Ammon's horn (tissue), 1 donor: ENCODE measurements at regions not wholly inside any gene's neighbourhood (a gene's known extent, or its start where the extent isn't known, plus 50 kb on each side); places are given as distances from the start of the nearest gene placed in this dataset.

ENCODE experiments used
- DNase-seq: peaks from one replicate; pipeline ENCODE4 v3.0.0-alpha.2; 2016; ENCODE audit warnings: low spot score

- no peak for DNase-seq
Observed at GRCh38 chr15:94912760-94913159, 681.4 kb downstream of the MCTP2 start.

GRCh38 chr15:94917068-94917467 lies 685.7 kb downstream of the MCTP2 start:
- DNase-seq, result no peak

- DNase-seq, result no peak
Observed at GRCh38 chr15:94921936-94922335, 690.6 kb downstream of the MCTP2 start.

GRCh38 chr15:94924057-94924456 lies 692.7 kb downstream of the MCTP2 start:
- DNase-seq, result no peak

- no peak for DNase-seq
Observed at GRCh38 chr15:94924971-94925598, 693.7 kb downstream of the MCTP2 start.

GRCh38 chr15:94925680-94926079 lies 694.3 kb downstream of the MCTP2 start:
- DNase-seq, result no peak

GRCh38 chr15:94927003-94927402 lies 695.6 kb downstream of the MCTP2 start:
- DNase-seq, result no peak

- no peak for DNase-seq
Observed at GRCh38 chr15:94929282-94929681, 697.9 kb downstream of the MCTP2 start.

GRCh38 chr15:94930441-94930840 lies 699.1 kb downstream of the MCTP2 start:
- no peak for DNase-seq

- no peak for DNase-seq
Observed at GRCh38 chr15:94930960-94931359, 699.6 kb downstream of the MCTP2 start.

- no peak for DNase-seq
Observed at GRCh38 chr15:94934440-94934839, 703.1 kb downstream of the MCTP2 start.

- DNase-seq, result no peak
Observed at GRCh38 chr15:94937242-94937641, 705.9 kb downstream of the MCTP2 start.

GRCh38 chr15:94943888-94944287 lies 712.5 kb downstream of the MCTP2 start:
- DNase-seq, result no peak

- no peak for DNase-seq
Observed at GRCh38 chr15:94951538-94951937, 720.2 kb downstream of the MCTP2 start.

GRCh38 chr15:94963953-94964352 lies 732.6 kb downstream of the MCTP2 start:
- no peak for DNase-seq

- no peak for DNase-seq
Observed at GRCh38 chr15:94965593-94965992, 734.2 kb downstream of the MCTP2 start.

- peak; percentile 20 for DNase-seq
Observed at GRCh38 chr15:94968133-94968532, 736.8 kb downstream of the MCTP2 start.

- no peak for DNase-seq
Observed at GRCh38 chr15:94970096-94970495, 738.7 kb downstream of the MCTP2 start.

GRCh38 chr15:94970802-94971201 lies 739.4 kb downstream of the MCTP2 start:
- no peak for DNase-seq

- DNase-seq, result no peak
Observed at GRCh38 chr15:94972314-94972713, 741.0 kb downstream of the MCTP2 start.

- DNase-seq, result no peak
Observed at GRCh38 chr15:94987085-94987484, 755.7 kb downstream of the MCTP2 start.

GRCh38 chr15:94991718-94992117 lies 760.4 kb downstream of the MCTP2 start:
- no peak for DNase-seq

GRCh38 chr15:95009635-95010034 lies 778.3 kb downstream of the MCTP2 start:
- no peak for DNase-seq

GRCh38 chr15:95013381-95013780 lies 782.0 kb downstream of the MCTP2 start:
- DNase-seq, result no peak
